ENCODE measurements at regions not wholly inside any gene's neighbourhood (a gene's known extent, or its start where the extent isn't known, plus 50 kb on each side); places are given as distances from the start of the nearest gene placed in this dataset.

GRCh38 chr2:150267651-150268415 lies 219.6 kb downstream of the RND3 start:
- TF ChIP-seq CTCF (optimal IDR thresholded peaks at IDR 0.05 in 1 of 3, IDR thresholded peaks at IDR 0.05 in 1 of 3, conservative IDR thresholded peaks at IDR 0.05 in 1 of 3; ENCODE audit: extremely low read depth in 1 of 3, insufficient read depth in 2 of 3, low read length in 3 of 3), result no peak
- TF ChIP-seq EZH2 (IDR thresholded peaks at IDR 0.05; ENCODE audit: low read length), result no peak

Measured in keratinocyte (primary cell).